ENCODE measurements at regions not wholly inside any gene's neighbourhood (a gene's known extent, or its start where the extent isn't known, plus 50 kb on each side); places are given as distances from the start of the nearest gene placed in this dataset.
A peak's percentile ranks its signal among the peaks of the same experiment; 100 is the strongest.

DNA sequence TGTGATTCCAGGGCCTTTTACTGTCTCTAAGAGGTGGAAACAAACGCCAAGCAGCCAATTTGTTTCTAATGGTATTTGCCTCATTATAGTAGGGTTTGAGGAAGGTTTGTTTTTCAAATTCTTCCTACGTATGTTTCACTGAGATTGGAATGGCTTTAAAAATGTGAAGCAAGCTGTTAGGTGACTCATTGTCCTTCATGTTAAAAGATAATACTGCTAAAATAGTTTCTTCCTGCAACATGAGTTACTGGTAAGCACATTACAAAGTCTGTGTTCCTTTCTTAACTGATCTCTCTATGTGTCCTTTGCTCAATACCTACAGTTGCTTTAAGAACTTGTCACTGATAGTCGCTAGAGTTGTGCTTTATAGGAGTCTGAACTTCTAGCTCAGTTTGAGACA is 1183.9 kb downstream of the RPA4 start:
- H3K27me3 Mint-ChIP-seq (ENCODE audit: low read depth), result no peaks in the 10 kb centered on the region; the same call in 1 of the 2 replicates
- no peaks in the 10 kb centered on the region for H3K9me3 Mint-ChIP-seq
- H3K27ac Mint-ChIP-seq, result no peak overlapping the region
- POLR2A ChIA-PET, result no interaction called here
- CTCF ChIA-PET, result no interaction called here
- H3K36me3 Mint-ChIP-seq, result no peaks in the 10 kb centered on the region
- no peak for ATAC-seq
- TF ChIP-seq, protein P1, sequence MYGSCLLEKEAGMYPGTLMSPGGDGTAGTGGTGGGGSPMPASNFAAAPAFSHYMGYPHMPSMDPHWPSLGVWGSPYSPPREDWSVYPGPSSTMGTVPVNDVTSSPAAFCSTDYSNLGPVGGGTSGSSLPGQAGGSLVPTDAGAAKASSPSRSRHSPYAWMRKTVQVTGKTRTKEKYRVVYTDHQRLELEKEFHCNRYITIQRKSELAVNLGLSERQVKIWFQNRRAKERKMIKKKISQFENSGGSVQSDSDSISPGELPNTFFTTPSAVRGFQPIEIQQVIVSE (CRISPR knock-in tag; IDR thresholded peaks at IDR 0.05; ENCODE audit: borderline replicate concordance), result no peak
- TF ChIP-seq ZNF138 (CRISPR knock-in tag; conservative IDR thresholded peaks at IDR 0.05) (no peak), TP53 (CRISPR knock-in tag; IDR thresholded peaks at IDR 0.05) (no peak), FOXK1 (CRISPR knock-in tag; IDR thresholded peaks at IDR 0.05) (no peak), HMGA2 (CRISPR knock-in tag; IDR thresholded peaks at IDR 0.05) (no peak), SP1 (CRISPR knock-in tag; conservative IDR thresholded peaks at IDR 0.05) (no peak), ZSCAN18 (CRISPR knock-in tag; IDR thresholded peaks at IDR 0.05) (no peak), ATF6 (CRISPR knock-in tag; IDR thresholded peaks at IDR 0.05) (no peak), E2F4 (CRISPR knock-in tag; IDR thresholded peaks at IDR 0.05; ENCODE audit: borderline replicate concordance, low read depth) (no peak), MLX (CRISPR knock-in tag; IDR thresholded peaks at IDR 0.05) (no peak), TEAD1 (CRISPR knock-in tag; IDR thresholded peaks at IDR 0.05) (no peak)
- TF ChIP-seq, protein P2, sequence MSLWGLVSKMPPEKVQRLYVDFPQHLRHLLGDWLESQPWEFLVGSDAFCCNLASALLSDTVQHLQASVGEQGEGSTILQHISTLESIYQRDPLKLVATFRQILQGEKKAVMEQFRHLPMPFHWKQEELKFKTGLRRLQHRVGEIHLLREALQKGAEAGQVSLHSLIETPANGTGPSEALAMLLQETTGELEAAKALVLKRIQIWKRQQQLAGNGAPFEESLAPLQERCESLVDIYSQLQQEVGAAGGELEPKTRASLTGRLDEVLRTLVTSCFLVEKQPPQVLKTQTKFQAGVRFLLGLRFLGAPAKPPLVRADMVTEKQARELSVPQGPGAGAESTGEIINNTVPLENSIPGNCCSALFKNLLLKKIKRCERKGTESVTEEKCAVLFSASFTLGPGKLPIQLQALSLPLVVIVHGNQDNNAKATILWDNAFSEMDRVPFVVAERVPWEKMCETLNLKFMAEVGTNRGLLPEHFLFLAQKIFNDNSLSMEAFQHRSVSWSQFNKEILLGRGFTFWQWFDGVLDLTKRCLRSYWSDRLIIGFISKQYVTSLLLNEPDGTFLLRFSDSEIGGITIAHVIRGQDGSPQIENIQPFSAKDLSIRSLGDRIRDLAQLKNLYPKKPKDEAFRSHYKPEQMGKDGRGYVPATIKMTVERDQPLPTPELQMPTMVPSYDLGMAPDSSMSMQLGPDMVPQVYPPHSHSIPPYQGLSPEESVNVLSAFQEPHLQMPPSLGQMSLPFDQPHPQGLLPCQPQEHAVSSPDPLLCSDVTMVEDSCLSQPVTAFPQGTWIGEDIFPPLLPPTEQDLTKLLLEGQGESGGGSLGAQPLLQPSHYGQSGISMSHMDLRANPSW (CRISPR knock-in tag; conservative IDR thresholded peaks at IDR 0.05; ENCODE audit: low read depth), result no peak
- peaks cover 28% of the 10 kb centered on the region for H3K4me1 Mint-ChIP-seq
- no peak overlapping the region for H3K4me3 Mint-ChIP-seq
- no peak for DNase-seq (ENCODE audit: low spot score)

- Mint-ChIP-seq H3K27me3 (ENCODE audit: low read depth) (no peaks in the 10 kb centered on the region; the same call in 1 of the 2 replicates), H3K36me3 (no peaks in the 10 kb centered on the region), H3K4me3 (no peak overlapping the region), H3K4me1 (peaks cover 32% of the 10 kb centered on the region), H3K27ac (peak overlapping the region; percentile 57; the same call in 1 of the 2 replicates), H3K9me3 (no peaks in the 10 kb centered on the region)
- DNase-seq (ENCODE audit: low spot score), result no peak
- POLR2A ChIA-PET, result no interaction called here
- CTCF ChIA-PET, result no interaction called here
- ATAC-seq, result no peak
- TF ChIP-seq SMAD3 (CRISPR knock-in tag; IDR thresholded peaks at IDR 0.05; ENCODE audit: borderline replicate concordance) (no peak), ETV6 (CRISPR knock-in tag; IDR thresholded peaks at IDR 0.05) (no peak), FOXP4 (CRISPR knock-in tag; IDR thresholded peaks at IDR 0.05) (no peak), CBFB (CRISPR knock-in tag; IDR thresholded peaks at IDR 0.05; ENCODE audit: low read depth) (no peak), AFF4 (CRISPR knock-in tag; IDR thresholded peaks at IDR 0.05; ENCODE audit: borderline replicate concordance) (no peak), TEAD4 (CRISPR knock-in tag; IDR thresholded peaks at IDR 0.05) (no peak)
Observed at GRCh38 chrX:98068024-98068580, 1184.4 kb downstream of the RPA4 start.
